Embryonic facial prominence (tissue), 1 donor: ENCODE measurements at regions not wholly inside any gene's neighbourhood (a gene's known extent, or its start where the extent isn't known, plus 50 kb on each side); places are given as distances from the start of the nearest gene placed in this dataset.

Source experiments
- DNase-seq: peaks from one replicate; pipeline ENCODE4 v3.0.0-alpha.2; 2016; ENCODE audit errors: extremely low spot score

GRCh38 chr1:75984781-75985180 lies 52.6 kb upstream of the ASB17 start:
- DNase-seq = no peak

GRCh38 chr1:75985827-75986226 lies 53.6 kb upstream of the ASB17 start:
- DNase-seq = no peak

GRCh38 chr1:75986478-75986877 lies 54.3 kb upstream of the ASB17 start:
- DNase-seq = no peak

- DNase-seq = no peak
Observed at GRCh38 chr1:75989121-75989520, 56.9 kb upstream of the ASB17 start.

GRCh38 chr1:75990686-75991085 lies 58.5 kb upstream of the ASB17 start:
- no peak for DNase-seq

- DNase-seq = peak; percentile 68
Observed at GRCh38 chr1:75991497-75992114, 59.4 kb upstream of the ASB17 start.

GRCh38 chr1:75992312-75992711 lies 60.1 kb upstream of the ASB17 start:
- DNase-seq = no peak

GRCh38 chr1:75993661-75994060 lies 61.5 kb upstream of the ASB17 start:
- DNase-seq = no peak

- DNase-seq = no peak
Observed at GRCh38 chr1:75996196-75996595, 64.0 kb upstream of the ASB17 start.

GRCh38 chr1:75999034-75999433 lies 66.8 kb upstream of the ASB17 start:
- no peak for DNase-seq

- no peak for DNase-seq
Observed at GRCh38 chr1:76003946-76004345, 70.6 kb upstream of the ST6GALNAC3 start.

- DNase-seq = no peak
Observed at GRCh38 chr1:76005765-76006164, 68.8 kb upstream of the ST6GALNAC3 start.

- no peak for DNase-seq
Observed at GRCh38 chr1:76006234-76006633, 68.3 kb upstream of the ST6GALNAC3 start.

GRCh38 chr1:76010802-76011201 lies 63.7 kb upstream of the ST6GALNAC3 start:
- no peak for DNase-seq

GRCh38 chr1:76012341-76013205 lies 62.0 kb upstream of the ST6GALNAC3 start:
- no peak for DNase-seq

GRCh38 chr1:76013206-76013581 lies 61.4 kb upstream of the ST6GALNAC3 start:
- no peak for DNase-seq

- no peak for DNase-seq
Observed at GRCh38 chr1:76015478-76016103, 59.0 kb upstream of the ST6GALNAC3 start.

GRCh38 chr1:76018045-76018444 lies 56.5 kb upstream of the ST6GALNAC3 start:
- DNase-seq = no peak

GRCh38 chr1:76021846-76022245 lies 52.7 kb upstream of the ST6GALNAC3 start:
- no peak for DNase-seq

GRCh38 chr1:76023669-76024435 lies 50.7 kb upstream of the ST6GALNAC3 start:
- no peak for DNase-seq
